A673 (cell line): ENCODE measurements at regions not wholly inside any gene's neighbourhood (a gene's known extent, or its start where the extent isn't known, plus 50 kb on each side); places are given as distances from the start of the nearest gene placed in this dataset.

Experiments used
- BruUV-seq: library from RNA; stranded (reverse); fragments of 400-500 nt; replicated peaks from 2 replicates; lab custom pipeline; 2021; lab: Mats Ljungman, UMichigan
- CTCF ChIA-PET: fragments of 300-600 bp; sonication (Branson Sonifier 250); formaldehyde crosslinking; loops from one replicate; lab custom pipeline; 2022; ENCODE audit warnings: antibody characterized with exemption; lab: Charles Lee
- POLR2A ChIA-PET: fragments of 300-600 bp; sonication (Branson Sonifier 250); formaldehyde crosslinking; loops from one replicate; lab custom pipeline; 2022; ENCODE audit warnings: antibody characterized with exemption; ENCODE audit not compliant: low non-redundant PET; lab: Charles Lee
- DNase-seq: peaks from one replicate; pipeline ENCODE4 v3.0.0-alpha.2; 2015; ENCODE audit warnings: low spot score
- H3K27ac ChIP-seq: fragments of 200-600 bp; sonication (generic); 2 replicates; pipeline ENCODE4 v1.5.1; 2016; ENCODE audit warnings: mixed run types, low read depth, mild to moderate bottlenecking, mixed read lengths, antibody characterized with exemption, low read length; ENCODE audit not compliant: poor library complexity, severe bottlenecking
- H3K27me3 ChIP-seq: fragments of 200-600 bp; sonication (generic); replicated peaks from 2 replicates; pipeline ENCODE4 v1.6.1; 2017; ENCODE audit warnings: mixed run types, low read depth, mild to moderate bottlenecking, mixed read lengths, antibody characterized with exemption, low read length; ENCODE audit not compliant: insufficient read depth, poor library complexity
- H3K36me3 ChIP-seq: fragments of 200-600 bp; sonication (generic); 2 replicates; pipeline ENCODE4 v1.6.1; 2016; ENCODE audit warnings: mixed run types, mild to moderate bottlenecking, mixed read lengths, antibody characterized with exemption, low read length; ENCODE audit not compliant: insufficient read depth, poor library complexity, severe bottlenecking
- H3K4me1 ChIP-seq: fragments of 200-600 bp; sonication (generic); 2 replicates; pipeline ENCODE4 v1.6.1; 2017; ENCODE audit warnings: mixed run types, mild to moderate bottlenecking, mixed read lengths, antibody characterized with exemption, low read length; ENCODE audit not compliant: insufficient read depth, poor library complexity, severe bottlenecking
- H3K4me3 ChIP-seq: fragments of 200-600 bp; sonication (generic); 2 replicates; pipeline ENCODE4 v1.5.1; 2016; ENCODE audit warnings: low read depth, mixed run types, mild to moderate bottlenecking, mixed read lengths, low read length; ENCODE audit not compliant: poor library complexity, severe bottlenecking
- H3K9me3 ChIP-seq: fragments of 200-600 bp; sonication (generic); 2 replicates; pipeline ENCODE4 v1.6.1; 2016; ENCODE audit warnings: mixed run types, low read depth, mild to moderate bottlenecking, mixed read lengths, antibody characterized with exemption, low read length; ENCODE audit not compliant: poor library complexity, severe bottlenecking
- EZH2 ChIP-seq: fragments of 200-600 bp; sonication (generic); IDR thresholded peaks from 2 replicates; pipeline ENCODE4 v1.6.1; 2017; ENCODE audit warnings: borderline replicate concordance, low read depth, mild to moderate bottlenecking, mixed read lengths, antibody characterized with exemption, low read length; ENCODE audit not compliant: poor library complexity, severe bottlenecking
- intact Hi-C: fragments of 100-400 bp; cut with micrococcal nuclease; formaldehyde crosslinking; loops from one replicate; pipeline ENCODE4 v1.10.0; 2022; ENCODE audit not compliant: unreplicated experiment
- TF ChIP-seq, protein P1 (sequence below): fragments of 300-800, 200-600 bp; sonication (generic); conservative IDR thresholded peaks from 2 replicates; pipeline ENCODE4 v1.5.1; 2017; ENCODE audit warnings: low read depth, mild to moderate bottlenecking, antibody characterized with exemption, low read length, moderate library complexity, mixed read lengths

DNA sequence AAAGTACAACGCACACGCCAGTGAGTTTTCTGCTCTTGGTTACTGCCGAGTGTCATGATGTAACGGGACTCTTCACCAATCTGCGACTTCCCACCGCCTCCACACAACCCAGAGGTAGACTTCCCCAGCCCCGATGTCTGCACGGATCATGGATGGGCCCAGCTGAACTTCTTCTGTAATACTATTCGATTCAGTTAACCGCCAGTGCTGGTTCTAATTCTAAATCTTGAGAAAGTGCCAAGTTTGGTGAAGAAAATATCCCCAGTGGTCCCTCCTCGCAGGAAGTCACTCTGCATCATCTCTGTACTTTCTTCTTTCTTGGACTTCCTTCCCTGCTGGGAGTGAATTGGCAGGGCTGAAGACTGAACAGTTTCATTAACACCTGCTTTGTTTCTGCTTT lies 77.6 kb upstream of the SLC35F4 start:
- Histone ChIP-seq H3K36me3 (no peaks in the 10 kb centered on the region), H3K27ac (peak overlapping the region; percentile 78), H3K27me3 (no peaks in the 10 kb centered on the region), H3K4me1 (peaks cover 32% of the 10 kb centered on the region), H3K9me3 (no peaks in the 10 kb centered on the region), H3K4me3 (peak overlapping the region; percentile 4)
- POLR2A ChIA-PET = no interaction called here
- intact Hi-C loops = loop anchor here (5.0 kb wide), 2 partner anchors 54 to 129 kb away; no protein-coding TSS in a partner anchor
- TF ChIP-seq, protein P1, sequence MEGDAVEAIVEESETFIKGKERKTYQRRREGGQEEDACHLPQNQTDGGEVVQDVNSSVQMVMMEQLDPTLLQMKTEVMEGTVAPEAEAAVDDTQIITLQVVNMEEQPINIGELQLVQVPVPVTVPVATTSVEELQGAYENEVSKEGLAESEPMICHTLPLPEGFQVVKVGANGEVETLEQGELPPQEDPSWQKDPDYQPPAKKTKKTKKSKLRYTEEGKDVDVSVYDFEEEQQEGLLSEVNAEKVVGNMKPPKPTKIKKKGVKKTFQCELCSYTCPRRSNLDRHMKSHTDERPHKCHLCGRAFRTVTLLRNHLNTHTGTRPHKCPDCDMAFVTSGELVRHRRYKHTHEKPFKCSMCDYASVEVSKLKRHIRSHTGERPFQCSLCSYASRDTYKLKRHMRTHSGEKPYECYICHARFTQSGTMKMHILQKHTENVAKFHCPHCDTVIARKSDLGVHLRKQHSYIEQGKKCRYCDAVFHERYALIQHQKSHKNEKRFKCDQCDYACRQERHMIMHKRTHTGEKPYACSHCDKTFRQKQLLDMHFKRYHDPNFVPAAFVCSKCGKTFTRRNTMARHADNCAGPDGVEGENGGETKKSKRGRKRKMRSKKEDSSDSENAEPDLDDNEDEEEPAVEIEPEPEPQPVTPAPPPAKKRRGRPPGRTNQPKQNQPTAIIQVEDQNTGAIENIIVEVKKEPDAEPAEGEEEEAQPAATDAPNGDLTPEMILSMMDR = no peak
- no peak for TF ChIP-seq EZH2
- no TSS peak for BruUV-seq
- DNase-seq = peak; percentile 96
- CTCF ChIA-PET = no interaction called here

DNA sequence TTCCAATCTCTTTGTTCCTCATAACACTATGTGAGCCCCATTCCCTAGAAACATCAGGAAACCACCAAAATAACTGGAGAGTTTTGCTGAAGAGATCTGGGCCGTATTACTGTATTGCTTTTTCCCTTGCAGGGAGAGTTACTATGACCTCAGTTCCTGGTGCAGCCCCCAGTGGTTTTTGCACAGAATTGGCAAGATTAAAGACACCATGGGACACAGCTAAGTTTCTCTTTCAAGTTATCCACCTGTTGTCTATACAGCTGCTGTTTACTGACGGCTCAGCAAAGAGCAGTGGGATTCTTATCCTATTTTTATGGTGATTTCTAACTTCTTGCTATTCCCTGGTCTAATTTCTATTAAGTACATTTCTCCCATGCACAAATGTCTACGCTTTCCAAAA lies 77.1 kb upstream of the SLC35F4 start:
- no peak for TF ChIP-seq EZH2
- TF ChIP-seq, protein P1 = no peak
- POLR2A ChIA-PET = no interaction called here
- Histone ChIP-seq H3K4me3 (peak overlapping the region; percentile 4), H3K27ac (peak overlapping the region; percentile 78), H3K36me3 (no peaks in the 10 kb centered on the region), H3K4me1 (peaks cover 32% of the 10 kb centered on the region), H3K27me3 (no peaks in the 10 kb centered on the region), H3K9me3 (no peaks in the 10 kb centered on the region)
- no TSS peak for BruUV-seq
- peak; percentile 62 for DNase-seq
- CTCF ChIA-PET = no interaction called here
- intact Hi-C loops = loop anchor here (5.0 kb wide), 2 partner anchors 54 to 129 kb away; no protein-coding TSS in a partner anchor

- intact Hi-C loops = no loop called here
- H3K4me1 ChIP-seq = peaks cover 22% of the 10 kb centered on the region
- no peak for DNase-seq
- no peak overlapping the region for H3K27ac ChIP-seq
- no peaks in the 10 kb centered on the region for H3K9me3 ChIP-seq
- POLR2A ChIA-PET = no interaction called here
- BruUV-seq = no TSS peak
- no peak for TF ChIP-seq EZH2
- TF ChIP-seq, protein P1 = no peak
- CTCF ChIA-PET = no interaction called here
- H3K36me3 ChIP-seq = no peaks in the 10 kb centered on the region
- H3K4me3 ChIP-seq = no peak overlapping the region
- H3K27me3 ChIP-seq = no peaks in the 10 kb centered on the region
Observed at GRCh38 chr14:57939084-57939483, 73.2 kb upstream of the SLC35F4 start.
